Lower leg skin (tissue), 3 donors: ENCODE measurements at regions not wholly inside any gene's neighbourhood (a gene's known extent, or its start where the extent isn't known, plus 50 kb on each side); places are given as distances from the start of the nearest gene placed in this dataset.

ENCODE experiments used
- POLR2A ChIP-seq, 2 donors: fragments of 450-650 bp; IDR thresholded peaks; one replicate each; pipeline ENCODE4 v1.6.1; 2016 to 2017; ENCODE audit warnings: antibody characterized with exemption in 2 of 2, mild to moderate bottlenecking in 1 of 2, moderate library complexity in 1 of 2
- TF ChIP-seq, protein P1 (sequence below), 3 donors: fragments of 450-650 bp; IDR thresholded peaks; one replicate each; pipeline ENCODE4 v1.5.1; 2016; ENCODE audit warnings: antibody characterized with exemption in 3 of 3, mild to moderate bottlenecking in 3 of 3, moderate library complexity in 2 of 3

DNA sequence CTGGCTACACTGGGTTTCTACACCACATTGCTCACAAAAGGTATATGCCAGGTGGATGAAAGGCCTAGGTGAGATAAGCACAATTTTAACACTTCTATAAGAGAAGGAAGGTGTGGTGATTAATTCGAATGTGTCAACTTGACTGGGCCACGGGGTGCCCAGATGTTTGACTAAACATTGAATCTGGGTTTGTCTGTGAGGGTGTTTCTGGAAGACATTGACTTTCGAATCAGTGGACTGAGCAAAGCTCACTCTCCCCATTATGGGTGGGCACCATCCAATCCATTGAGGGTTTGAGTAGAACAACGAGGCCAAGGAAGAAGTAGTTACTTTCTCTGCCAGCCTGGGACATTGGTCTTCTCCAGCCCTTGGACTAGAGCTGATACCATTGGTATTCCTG is 78.2 kb upstream of the COL5A1 start:
- TF ChIP-seq, protein P1, sequence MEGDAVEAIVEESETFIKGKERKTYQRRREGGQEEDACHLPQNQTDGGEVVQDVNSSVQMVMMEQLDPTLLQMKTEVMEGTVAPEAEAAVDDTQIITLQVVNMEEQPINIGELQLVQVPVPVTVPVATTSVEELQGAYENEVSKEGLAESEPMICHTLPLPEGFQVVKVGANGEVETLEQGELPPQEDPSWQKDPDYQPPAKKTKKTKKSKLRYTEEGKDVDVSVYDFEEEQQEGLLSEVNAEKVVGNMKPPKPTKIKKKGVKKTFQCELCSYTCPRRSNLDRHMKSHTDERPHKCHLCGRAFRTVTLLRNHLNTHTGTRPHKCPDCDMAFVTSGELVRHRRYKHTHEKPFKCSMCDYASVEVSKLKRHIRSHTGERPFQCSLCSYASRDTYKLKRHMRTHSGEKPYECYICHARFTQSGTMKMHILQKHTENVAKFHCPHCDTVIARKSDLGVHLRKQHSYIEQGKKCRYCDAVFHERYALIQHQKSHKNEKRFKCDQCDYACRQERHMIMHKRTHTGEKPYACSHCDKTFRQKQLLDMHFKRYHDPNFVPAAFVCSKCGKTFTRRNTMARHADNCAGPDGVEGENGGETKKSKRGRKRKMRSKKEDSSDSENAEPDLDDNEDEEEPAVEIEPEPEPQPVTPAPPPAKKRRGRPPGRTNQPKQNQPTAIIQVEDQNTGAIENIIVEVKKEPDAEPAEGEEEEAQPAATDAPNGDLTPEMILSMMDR (IDR thresholded peaks at IDR 0.05) = no peak
- no peak for TF ChIP-seq POLR2A (IDR thresholded peaks at IDR 0.05)
